Tibial nerve (tissue), 3 donors: ENCODE measurements at regions not wholly inside any gene's neighbourhood (a gene's known extent, or its start where the extent isn't known, plus 50 kb on each side); places are given as distances from the start of the nearest gene placed in this dataset.

Experiments used
- POLR2A ChIP-seq, 2 donors: fragments of 450-650 bp; IDR thresholded peaks; one replicate each; pipeline ENCODE4 v1.6.1; 2017; ENCODE audit warnings: antibody characterized with exemption in 2 of 2, mild to moderate bottlenecking in 2 of 2, moderate library complexity in 2 of 2
- TF ChIP-seq, protein P1 (sequence below), 5 experiments: fragments of 200-600 bp in 3 of 5; fragments of 450-650 bp in 2 of 5; sonication (generic) in 3 of 5; IDR thresholded peaks; one replicate each; pipeline ENCODE4 v1.5.1; 2016 to 2019; ENCODE audit warnings: antibody characterized with exemption in 5 of 5, mild to moderate bottlenecking in 3 of 5, moderate library complexity in 2 of 5

DNA sequence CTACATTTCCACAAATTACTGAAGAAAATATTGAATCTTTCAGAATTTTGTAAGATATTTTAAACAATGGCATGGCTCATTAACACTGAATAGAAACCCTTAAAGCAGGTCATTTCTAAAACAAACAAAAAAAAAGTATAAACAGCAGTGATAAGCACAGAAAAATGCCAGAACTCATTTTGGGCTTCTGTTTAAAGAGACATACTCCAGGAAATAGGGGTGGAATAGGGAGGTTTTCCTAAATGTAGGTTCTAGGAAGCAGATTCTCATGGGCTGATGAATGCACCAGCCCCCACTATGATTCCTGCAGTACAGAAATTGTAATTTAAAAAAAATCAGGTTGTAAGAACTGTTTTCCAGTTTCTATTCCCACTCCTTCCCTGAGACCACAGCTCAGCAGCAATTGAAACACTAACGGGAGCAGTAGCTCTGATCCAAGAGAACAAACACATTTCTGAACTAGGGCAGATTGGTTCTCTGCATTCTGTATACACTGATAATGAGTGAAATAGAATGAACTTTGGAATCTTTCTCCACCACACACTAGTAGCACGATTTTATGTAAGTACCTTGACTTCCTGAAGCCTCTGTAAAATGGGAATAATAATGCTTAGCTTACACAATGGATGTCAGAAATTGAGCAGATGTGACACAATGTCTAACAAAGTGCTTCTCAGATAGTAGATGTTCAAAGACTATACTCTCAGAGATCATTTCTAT lies 115.6 kb upstream of the TMTC1 start:
- TF ChIP-seq, protein P1, sequence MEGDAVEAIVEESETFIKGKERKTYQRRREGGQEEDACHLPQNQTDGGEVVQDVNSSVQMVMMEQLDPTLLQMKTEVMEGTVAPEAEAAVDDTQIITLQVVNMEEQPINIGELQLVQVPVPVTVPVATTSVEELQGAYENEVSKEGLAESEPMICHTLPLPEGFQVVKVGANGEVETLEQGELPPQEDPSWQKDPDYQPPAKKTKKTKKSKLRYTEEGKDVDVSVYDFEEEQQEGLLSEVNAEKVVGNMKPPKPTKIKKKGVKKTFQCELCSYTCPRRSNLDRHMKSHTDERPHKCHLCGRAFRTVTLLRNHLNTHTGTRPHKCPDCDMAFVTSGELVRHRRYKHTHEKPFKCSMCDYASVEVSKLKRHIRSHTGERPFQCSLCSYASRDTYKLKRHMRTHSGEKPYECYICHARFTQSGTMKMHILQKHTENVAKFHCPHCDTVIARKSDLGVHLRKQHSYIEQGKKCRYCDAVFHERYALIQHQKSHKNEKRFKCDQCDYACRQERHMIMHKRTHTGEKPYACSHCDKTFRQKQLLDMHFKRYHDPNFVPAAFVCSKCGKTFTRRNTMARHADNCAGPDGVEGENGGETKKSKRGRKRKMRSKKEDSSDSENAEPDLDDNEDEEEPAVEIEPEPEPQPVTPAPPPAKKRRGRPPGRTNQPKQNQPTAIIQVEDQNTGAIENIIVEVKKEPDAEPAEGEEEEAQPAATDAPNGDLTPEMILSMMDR (IDR thresholded peaks at IDR 0.05): no peak
- TF ChIP-seq POLR2A (IDR thresholded peaks at IDR 0.05): no peak
